Nephron (organoid): ENCODE measurements at regions not wholly inside any gene's neighbourhood (a gene's known extent, or its start where the extent isn't known, plus 50 kb on each side); places are given as distances from the start of the nearest gene placed in this dataset.

ENCODE experiments used
- H3K27ac Mint-ChIP-seq, 3 experiments: 2 replicates each; pipeline ENCODE4 v1.8.0; 2020; ENCODE audit warnings: mixed read lengths in 3 of 3, mild to moderate bottlenecking in 2 of 3, moderate library complexity in 1 of 3
- H3K27me3 Mint-ChIP-seq: 2 replicates; pipeline ENCODE4 v1.8.0; 2021; ENCODE audit warnings: low read depth, mild to moderate bottlenecking, moderate library complexity, mixed read lengths
- H3K36me3 Mint-ChIP-seq: 2 replicates; pipeline ENCODE4 v1.8.0; 2020; ENCODE audit warnings: low read depth, mixed read lengths
- H3K4me1 Mint-ChIP-seq: 2 replicates; pipeline ENCODE4 v1.8.0; 2020; ENCODE audit warnings: mixed read lengths
- H3K4me3 Mint-ChIP-seq, 3 experiments: 2 replicates each; pipeline ENCODE4 v1.8.0; 2020; ENCODE audit warnings: mild to moderate bottlenecking in 3 of 3, mixed read lengths in 3 of 3, moderate library complexity in 2 of 3
- H3K9me3 Mint-ChIP-seq: 2 replicates; pipeline ENCODE4 v1.8.0; 2020; ENCODE audit warnings: mixed read lengths
- TF ChIP-seq, protein P1 (sequence below), 3 experiments: fragments of 200-600 bp; sonication (generic); IDR thresholded peaks; one replicate each; pipeline ENCODE4 v1.5.0; 2021; ENCODE audit warnings: antibody characterized with exemption in 3 of 3; ENCODE audit not compliant: unreplicated experiment in 3 of 3

DNA sequence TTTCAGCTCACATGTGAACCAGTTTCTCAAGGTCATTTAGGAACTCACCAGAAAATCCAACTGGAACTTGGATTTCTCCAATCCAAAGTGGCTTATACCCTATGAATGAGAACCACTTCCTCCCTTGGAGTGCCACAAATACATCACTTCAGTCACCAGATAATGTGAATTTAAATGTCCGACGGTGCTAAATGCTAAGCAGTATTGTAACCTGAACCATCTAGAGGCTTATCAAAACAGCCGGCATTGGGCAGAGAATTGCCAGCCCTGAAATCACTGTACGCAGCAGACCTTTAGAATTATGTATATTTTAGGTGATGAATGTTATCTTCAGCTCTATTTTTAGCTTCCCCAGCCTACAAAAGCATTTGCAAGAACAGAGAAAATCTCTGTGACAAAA lies 76.8 kb upstream of the COX20 start:
- no peak overlapping the region for H3K4me3 Mint-ChIP-seq
- H3K9me3 Mint-ChIP-seq = peaks cover 8% of the 10 kb centered on the region
- TF ChIP-seq, protein P1, sequence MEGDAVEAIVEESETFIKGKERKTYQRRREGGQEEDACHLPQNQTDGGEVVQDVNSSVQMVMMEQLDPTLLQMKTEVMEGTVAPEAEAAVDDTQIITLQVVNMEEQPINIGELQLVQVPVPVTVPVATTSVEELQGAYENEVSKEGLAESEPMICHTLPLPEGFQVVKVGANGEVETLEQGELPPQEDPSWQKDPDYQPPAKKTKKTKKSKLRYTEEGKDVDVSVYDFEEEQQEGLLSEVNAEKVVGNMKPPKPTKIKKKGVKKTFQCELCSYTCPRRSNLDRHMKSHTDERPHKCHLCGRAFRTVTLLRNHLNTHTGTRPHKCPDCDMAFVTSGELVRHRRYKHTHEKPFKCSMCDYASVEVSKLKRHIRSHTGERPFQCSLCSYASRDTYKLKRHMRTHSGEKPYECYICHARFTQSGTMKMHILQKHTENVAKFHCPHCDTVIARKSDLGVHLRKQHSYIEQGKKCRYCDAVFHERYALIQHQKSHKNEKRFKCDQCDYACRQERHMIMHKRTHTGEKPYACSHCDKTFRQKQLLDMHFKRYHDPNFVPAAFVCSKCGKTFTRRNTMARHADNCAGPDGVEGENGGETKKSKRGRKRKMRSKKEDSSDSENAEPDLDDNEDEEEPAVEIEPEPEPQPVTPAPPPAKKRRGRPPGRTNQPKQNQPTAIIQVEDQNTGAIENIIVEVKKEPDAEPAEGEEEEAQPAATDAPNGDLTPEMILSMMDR (IDR thresholded peaks at IDR 0.05; ENCODE audit: unreplicated experiment in 3 of 3) = no peak
- H3K36me3 Mint-ChIP-seq = no peaks in the 10 kb centered on the region
- H3K27ac Mint-ChIP-seq = no peak overlapping the region
- peaks cover 5% of the 10 kb centered on the region for H3K27me3 Mint-ChIP-seq
- H3K4me1 Mint-ChIP-seq = peaks cover 7% of the 10 kb centered on the region

DNA sequence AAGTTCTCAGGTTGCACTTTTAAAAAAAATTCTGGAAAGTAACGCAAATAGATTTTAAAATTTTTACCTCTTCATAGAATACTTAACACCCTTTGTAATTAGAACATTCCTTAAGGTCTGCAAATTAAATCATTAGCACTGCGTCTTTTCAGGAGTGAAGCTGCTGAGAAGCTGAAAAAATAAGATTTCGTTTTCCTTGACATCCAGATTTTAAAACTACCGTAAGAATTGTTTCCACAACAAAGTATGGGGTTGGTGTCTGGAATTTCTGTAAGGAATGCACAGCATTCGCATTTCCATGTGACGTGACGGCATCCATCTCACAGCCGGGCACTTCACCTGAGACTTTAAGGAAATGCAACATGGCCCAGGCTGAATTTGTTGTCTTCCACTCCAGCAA lies 76.3 kb upstream of the COX20 start:
- H3K4me3 Mint-ChIP-seq = no peak overlapping the region
- H3K4me1 Mint-ChIP-seq = peaks cover 7% of the 10 kb centered on the region
- no peak overlapping the region for H3K27ac Mint-ChIP-seq
- H3K36me3 Mint-ChIP-seq = no peaks in the 10 kb centered on the region
- TF ChIP-seq, protein P1 (IDR thresholded peaks at IDR 0.05; ENCODE audit: unreplicated experiment in 3 of 3) = no peak
- peaks cover 8% of the 10 kb centered on the region for H3K9me3 Mint-ChIP-seq
- H3K27me3 Mint-ChIP-seq = peaks cover 5% of the 10 kb centered on the region

DNA sequence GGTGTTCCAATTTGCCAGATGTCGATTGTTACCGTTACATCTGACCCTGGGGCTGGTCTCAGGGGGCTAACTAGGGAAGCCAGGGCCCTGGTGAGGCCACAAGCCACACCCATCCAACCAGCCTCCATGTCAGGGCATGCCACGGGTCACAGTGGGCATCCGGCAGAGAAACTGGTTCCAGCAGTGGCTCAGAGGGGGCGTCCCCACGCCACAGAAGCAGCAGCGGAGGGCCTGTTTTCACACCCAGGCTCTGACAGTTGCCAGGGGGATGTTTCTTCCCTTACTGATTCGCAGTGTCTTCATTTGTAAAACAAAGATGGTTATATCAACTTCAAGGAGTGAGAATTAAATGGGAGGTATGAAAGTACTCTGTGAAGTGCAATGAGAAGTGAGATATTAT lies 75.0 kb upstream of the COX20 start:
- no peak overlapping the region for H3K4me3 Mint-ChIP-seq
- H3K27me3 Mint-ChIP-seq = peaks cover 5% of the 10 kb centered on the region
- peaks cover 9% of the 10 kb centered on the region for H3K9me3 Mint-ChIP-seq
- TF ChIP-seq, protein P1 (IDR thresholded peaks at IDR 0.05; ENCODE audit: unreplicated experiment in 3 of 3) = no peak
- H3K4me1 Mint-ChIP-seq = peaks cover 7% of the 10 kb centered on the region
- no peaks in the 10 kb centered on the region for H3K36me3 Mint-ChIP-seq
- H3K27ac Mint-ChIP-seq = no peak overlapping the region

DNA sequence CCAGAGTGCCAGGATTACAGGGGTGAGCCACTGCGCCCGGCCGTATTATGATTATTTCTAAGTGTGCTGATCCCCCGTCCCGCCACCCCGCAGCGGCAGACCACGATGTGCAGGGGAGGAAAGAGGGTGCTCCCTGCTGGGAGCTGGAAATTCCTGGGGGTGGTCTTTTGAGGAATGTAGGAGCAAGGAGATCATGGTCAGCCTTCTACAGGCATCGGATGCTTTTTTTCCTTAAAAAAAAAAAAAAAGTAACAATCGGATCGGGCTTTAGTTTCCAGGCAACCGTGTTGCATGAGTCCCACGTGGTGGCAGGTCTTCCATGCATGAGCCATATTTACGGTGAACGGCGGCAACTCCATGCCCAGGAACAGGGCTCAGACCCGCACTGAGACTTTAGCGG lies 74.2 kb upstream of the COX20 start:
- no peak overlapping the region for H3K4me3 Mint-ChIP-seq
- peaks cover 5% of the 10 kb centered on the region for H3K27me3 Mint-ChIP-seq
- H3K27ac Mint-ChIP-seq = no peak overlapping the region
- no peaks in the 10 kb centered on the region for H3K36me3 Mint-ChIP-seq
- peaks cover 7% of the 10 kb centered on the region for H3K4me1 Mint-ChIP-seq
- TF ChIP-seq, protein P1 (IDR thresholded peaks at IDR 0.05; ENCODE audit: unreplicated experiment in 3 of 3) = no peak
- H3K9me3 Mint-ChIP-seq = peaks cover 11% of the 10 kb centered on the region

DNA sequence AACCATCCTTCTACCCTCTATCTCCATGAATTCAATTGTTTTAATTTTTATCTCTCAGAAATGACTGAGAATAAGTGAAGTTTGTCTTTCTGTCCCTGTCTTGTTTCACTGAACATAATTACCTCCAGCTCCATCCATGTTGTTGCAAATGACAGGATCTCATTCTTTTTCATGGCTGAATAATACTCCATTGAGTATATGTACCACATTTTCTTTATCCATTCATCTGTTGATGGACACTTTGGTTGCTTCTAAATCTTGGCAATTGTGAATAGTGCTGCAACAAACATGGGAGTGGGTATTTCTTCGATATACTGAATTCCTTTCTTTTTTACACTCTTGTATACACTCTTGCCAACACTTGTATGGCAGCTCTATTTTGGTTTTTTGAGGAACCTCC lies 72.8 kb upstream of the COX20 start:
- peaks cover 14% of the 10 kb centered on the region for H3K9me3 Mint-ChIP-seq
- TF ChIP-seq, protein P1 (IDR thresholded peaks at IDR 0.05; ENCODE audit: unreplicated experiment in 3 of 3) = no peak
- no peak overlapping the region for H3K4me3 Mint-ChIP-seq
- H3K36me3 Mint-ChIP-seq = no peaks in the 10 kb centered on the region
- H3K27me3 Mint-ChIP-seq = peaks cover 5% of the 10 kb centered on the region
- H3K4me1 Mint-ChIP-seq = peaks cover 7% of the 10 kb centered on the region
- H3K27ac Mint-ChIP-seq = no peak overlapping the region

DNA sequence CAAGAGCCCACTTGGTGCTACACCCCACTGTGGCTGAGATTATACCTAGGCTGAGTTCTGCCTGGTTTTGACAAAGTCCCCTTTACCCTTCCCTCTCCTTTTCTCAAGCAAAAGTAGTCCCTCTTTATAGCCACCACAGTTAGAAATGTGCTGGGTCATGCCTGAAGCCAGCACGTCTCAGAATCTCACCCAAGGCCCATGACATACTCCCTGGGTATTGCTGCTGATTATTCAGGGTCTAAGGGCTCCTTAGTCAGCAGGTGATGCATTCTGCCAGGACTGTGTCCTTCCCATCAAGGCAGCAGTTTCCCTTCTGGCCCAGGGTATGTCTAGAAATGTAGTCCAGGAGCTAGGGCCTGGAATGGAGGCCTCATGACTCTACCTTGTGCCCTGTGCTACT lies 67.3 kb upstream of the COX20 start:
- Mint-ChIP-seq H3K36me3 (no peaks in the 10 kb centered on the region), H3K4me3 (no peak overlapping the region), H3K4me1 (peaks cover 10% of the 10 kb centered on the region), H3K27ac (no peak overlapping the region), H3K27me3 (peaks cover 5% of the 10 kb centered on the region), H3K9me3 (peaks cover 5% of the 10 kb centered on the region)
- TF ChIP-seq, protein P1 (IDR thresholded peaks at IDR 0.05; ENCODE audit: unreplicated experiment in 3 of 3) = no peak
